CD14-positive monocyte (primary cell): ENCODE measurements at regions not wholly inside any gene's neighbourhood (a gene's known extent, or its start where the extent isn't known, plus 50 kb on each side); places are given as distances from the start of the nearest gene placed in this dataset.

Experiments
- DNase-seq, 3 donors: peaks; one replicate each; pipeline ENCODE4 v3.0.0-alpha.2; 2011 to 2022
- H2AFZ ChIP-seq: 2 replicates; pipeline ENCODE4 v1.6.0; 2012; ENCODE audit warnings: mild to moderate bottlenecking, low read depth, low read length, inconsistent platforms; ENCODE audit not compliant: insufficient read depth, poor library complexity, severe bottlenecking
- H3K27ac ChIP-seq, 2 donors: 1 replicate in 1 of 2; 2 replicates in 1 of 2; pipeline ENCODE4 v1.5.1; 2012 to 2013; ENCODE audit warnings: low read length in 2 of 2, control low read depth in 1 of 2, inconsistent platforms in 1 of 2, low read depth in 1 of 2, mild to moderate bottlenecking in 1 of 2
- H3K27me3 ChIP-seq, 2 donors: one replicate each; pipeline versions ENCODE4 v1.6.0 to v1.6.1; 2011 to 2013; ENCODE audit warnings: low read length in 2 of 2; ENCODE audit not compliant: control insufficient read depth in 2 of 2, insufficient read depth in 2 of 2
- H3K36me3 ChIP-seq, 2 donors: replicated peaks in 1 of 2; 1 replicate in 1 of 2; 2 replicates in 1 of 2; pipeline versions ENCODE4 v1.5.1 to v1.6.1; 2012 to 2013; ENCODE audit warnings: low read length in 2 of 2, control low read depth in 1 of 2, inconsistent platforms in 1 of 2, mild to moderate bottlenecking in 1 of 2; ENCODE audit not compliant: insufficient read depth in 2 of 2, control insufficient read depth in 1 of 2
- H3K4me1 ChIP-seq, 2 donors: 1 replicate in 1 of 2; 2 replicates in 1 of 2; pipeline versions ENCODE4 v1.5.1 to v1.6.1; 2012 to 2013; ENCODE audit warnings: low read length in 2 of 2, control low read depth in 1 of 2, inconsistent platforms in 1 of 2, mild to moderate bottlenecking in 1 of 2, moderate library complexity in 1 of 2; ENCODE audit not compliant: insufficient read depth in 2 of 2, control insufficient read depth in 1 of 2
- H3K4me2 ChIP-seq: replicated peaks from 2 replicates; pipeline ENCODE3; 2012; ENCODE audit warnings: low read length, moderate library complexity, mild to moderate bottlenecking; ENCODE audit not compliant: poor library complexity, severe bottlenecking; ENCODE audit errors: extremely low read depth
- H3K4me3 ChIP-seq, 3 experiments: fragments of 200-600 bp in 1 of 3; sonication (generic) in 1 of 3; replicated peaks in 1 of 3; 1 replicate in 2 of 3; 2 replicates in 1 of 3; pipeline ENCODE4 v1.5.1; 2011 to 2013; ENCODE audit warnings: low read length in 3 of 3, mild to moderate bottlenecking in 3 of 3, control low read depth in 2 of 3, low read depth in 2 of 3, inconsistent platforms in 1 of 3, moderate library complexity in 1 of 3
- H3K79me2 ChIP-seq: 2 replicates; pipeline ENCODE4 v1.6.0; 2012; ENCODE audit warnings: mild to moderate bottlenecking, control low read depth, inconsistent platforms, low read length, moderate library complexity; ENCODE audit not compliant: insufficient read depth
- H3K9ac ChIP-seq: 2 replicates; pipeline ENCODE4 v1.6.0; 2017; ENCODE audit warnings: low read length, mild to moderate bottlenecking; ENCODE audit not compliant: insufficient read depth, poor library complexity, severe bottlenecking
- H3K9me3 ChIP-seq, 2 donors: replicated peaks in 1 of 2; 1 replicate in 1 of 2; 2 replicates in 1 of 2; pipeline versions ENCODE4 v1.5.1 to v1.6.1; 2012 to 2013; ENCODE audit warnings: low read length in 2 of 2, control low read depth in 1 of 2; ENCODE audit not compliant: control insufficient read depth in 1 of 2, insufficient read depth in 1 of 2
- H4K20me1 ChIP-seq: 2 replicates; pipeline ENCODE4 v1.6.0; 2012; ENCODE audit warnings: mild to moderate bottlenecking, low read length, control low read depth, moderate library complexity; ENCODE audit not compliant: insufficient read depth
- H3K27ac Mint-ChIP-seq, 7 donors: one replicate each; pipeline ENCODE4 v1.8.0; 2020; ENCODE audit warnings: mild to moderate bottlenecking in 7 of 7, mixed read lengths in 7 of 7, moderate library complexity in 6 of 7, inconsistent platforms in 2 of 7
- H3K27me3 Mint-ChIP-seq, 3 donors: one replicate each; pipeline ENCODE4 v1.8.0; 2021 to 2022; ENCODE audit warnings: low read depth in 3 of 3, mild to moderate bottlenecking in 3 of 3, mixed read lengths in 3 of 3, moderate library complexity in 3 of 3, inconsistent platforms in 1 of 3
- H3K36me3 Mint-ChIP-seq, 2 donors: one replicate each; pipeline ENCODE4 v1.8.0; 2020; ENCODE audit warnings: mixed read lengths in 2 of 2, inconsistent platforms in 1 of 2, mild to moderate bottlenecking in 1 of 2
- H3K4me1 Mint-ChIP-seq: one replicate; pipeline ENCODE4 v1.8.0; 2020; ENCODE audit warnings: mild to moderate bottlenecking, mixed read lengths
- H3K4me3 Mint-ChIP-seq, 2 donors: one replicate each; pipeline ENCODE4 v1.8.0; 2020; ENCODE audit warnings: mild to moderate bottlenecking in 2 of 2, mixed read lengths in 2 of 2, moderate library complexity in 1 of 2
- H3K9me3 Mint-ChIP-seq, 7 donors: one replicate each; pipeline ENCODE4 v1.8.0; 2020 to 2022; ENCODE audit warnings: mixed read lengths in 7 of 7, mild to moderate bottlenecking in 6 of 7, moderate library complexity in 6 of 7, inconsistent platforms in 2 of 7
- WGBS: methylation state at CpG from one replicate; pipeline ENCODE4 v1.1.5; 2013; ENCODE audit warnings: missing lambda C conversion rate; ENCODE audit not compliant: insufficient coverage; 5-methylcytosine and 5-hydroxymethylcytosine counted together
- intact Hi-C, 2 donors: fragments of 100-400 bp; cut with micrococcal nuclease; formaldehyde crosslinking; loops; one replicate each; pipeline versions ENCODE4 v1.15.0 to v1.15.1; 2023
- TF ChIP-seq, protein P1 (sequence below): fragments of 200-600 bp; IDR thresholded peaks from one replicate; pipeline ENCODE4 v1.8.0; 2022; ENCODE audit warnings: antibody characterized with exemption, mild to moderate bottlenecking

GRCh38 chr9:118457171-118458000, 753.2 kb downstream of the TLR4 start:
- Mint-ChIP-seq H3K27ac (no peak overlapping the region), H3K4me3 (no peak overlapping the region), H3K4me1 (no peaks in the 10 kb centered on the region), H3K27me3 (no peaks in the 10 kb centered on the region), H3K9me3 (peaks cover 0 to 2% (median 0%) of the 10 kb centered on the region in 7 donors), H3K36me3 (no peaks in the 10 kb centered on the region)
- Histone ChIP-seq H3K79me2 (no peaks in the 10 kb centered on the region), H2AFZ (no peak overlapping the region), H3K4me1 (no peaks in the 10 kb centered on the region), H3K27me3 (no peaks in the 10 kb centered on the region), H3K36me3 (no peaks in the 10 kb centered on the region), H3K27ac (no peak overlapping the region), H3K9me3 (no peaks in the 10 kb centered on the region), H3K9ac (no peak overlapping the region), H4K20me1 (no peaks in the 10 kb centered on the region), H3K4me2 (no peak overlapping the region), H3K4me3 (no peak overlapping the region)
- TF ChIP-seq, protein P1, sequence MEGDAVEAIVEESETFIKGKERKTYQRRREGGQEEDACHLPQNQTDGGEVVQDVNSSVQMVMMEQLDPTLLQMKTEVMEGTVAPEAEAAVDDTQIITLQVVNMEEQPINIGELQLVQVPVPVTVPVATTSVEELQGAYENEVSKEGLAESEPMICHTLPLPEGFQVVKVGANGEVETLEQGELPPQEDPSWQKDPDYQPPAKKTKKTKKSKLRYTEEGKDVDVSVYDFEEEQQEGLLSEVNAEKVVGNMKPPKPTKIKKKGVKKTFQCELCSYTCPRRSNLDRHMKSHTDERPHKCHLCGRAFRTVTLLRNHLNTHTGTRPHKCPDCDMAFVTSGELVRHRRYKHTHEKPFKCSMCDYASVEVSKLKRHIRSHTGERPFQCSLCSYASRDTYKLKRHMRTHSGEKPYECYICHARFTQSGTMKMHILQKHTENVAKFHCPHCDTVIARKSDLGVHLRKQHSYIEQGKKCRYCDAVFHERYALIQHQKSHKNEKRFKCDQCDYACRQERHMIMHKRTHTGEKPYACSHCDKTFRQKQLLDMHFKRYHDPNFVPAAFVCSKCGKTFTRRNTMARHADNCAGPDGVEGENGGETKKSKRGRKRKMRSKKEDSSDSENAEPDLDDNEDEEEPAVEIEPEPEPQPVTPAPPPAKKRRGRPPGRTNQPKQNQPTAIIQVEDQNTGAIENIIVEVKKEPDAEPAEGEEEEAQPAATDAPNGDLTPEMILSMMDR, result no peak
- intact Hi-C loops, result no loop called here
- DNase-seq, result no peak
- WGBS, result 85% methylated on average over 1 of the region's 6 CpGs

DNA sequence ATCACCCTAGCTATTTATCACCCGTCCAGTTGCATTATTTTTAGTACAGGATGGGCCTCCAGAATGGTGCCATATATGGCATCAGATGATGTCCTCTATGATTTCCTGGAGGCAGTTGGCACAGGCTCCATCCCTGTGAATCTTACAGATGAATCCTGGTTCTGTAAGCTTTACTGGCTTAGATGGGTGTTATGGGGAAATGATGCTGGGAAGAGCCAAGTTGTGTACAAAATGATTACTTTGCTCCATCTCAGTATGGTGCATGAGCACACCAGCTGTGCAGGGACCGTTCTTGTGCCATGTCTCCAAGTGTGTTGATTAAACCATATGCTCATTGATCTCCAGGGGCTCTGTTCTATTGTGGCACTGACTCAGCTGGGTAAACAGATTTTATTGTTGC, 755.7 kb downstream of the TLR4 start:
- Mint-ChIP-seq H3K27ac (no peak overlapping the region), H3K36me3 (no peaks in the 10 kb centered on the region), H3K4me1 (no peaks in the 10 kb centered on the region), H3K9me3 (peaks cover 0 to 2% (median 0%) of the 10 kb centered on the region in 7 donors), H3K27me3 (no peaks in the 10 kb centered on the region), H3K4me3 (no peak overlapping the region)
- TF ChIP-seq, protein P1, result no peak
- Histone ChIP-seq H3K4me3 (no peak overlapping the region), H3K27me3 (no peaks in the 10 kb centered on the region), H3K4me2 (no peak overlapping the region), H4K20me1 (no peaks in the 10 kb centered on the region), H3K9ac (no peak overlapping the region), H2AFZ (no peak overlapping the region), H3K27ac (no peak overlapping the region), H3K36me3 (no peaks in the 10 kb centered on the region), H3K9me3 (no peaks in the 10 kb centered on the region), H3K4me1 (no peaks in the 10 kb centered on the region), H3K79me2 (no peaks in the 10 kb centered on the region)
- intact Hi-C loops, result no loop called here
- 60% methylated on average over 1 of the region's 2 CpGs for WGBS
- DNase-seq, result no peak
